Mucosa of descending colon (tissue), 3 donors: ENCODE measurements at regions not wholly inside any gene's neighbourhood (a gene's known extent, or its start where the extent isn't known, plus 50 kb on each side); places are given as distances from the start of the nearest gene placed in this dataset.

Source experiments
- ATAC-seq: fragments of 200-7000 bp; cut with Tn5 transposase; one replicate; pipeline ENCODE4 v1.9.1; 2020; ENCODE audit warnings: mild to moderate bottlenecking, moderate library complexity
- DNase-seq, 3 donors: peaks; one replicate each; pipeline ENCODE4 v3.0.0-alpha.2; 2020
- H3K36me3 ChIP-seq: fragments of 200-600 bp; one replicate; pipeline ENCODE4 v1.8.0; 2021; ENCODE audit warnings: low read depth, mild to moderate bottlenecking
- H3K4me1 ChIP-seq: fragments of 200-600 bp; one replicate; pipeline ENCODE4 v1.8.0; 2021; ENCODE audit warnings: low read depth, mild to moderate bottlenecking
- H3K4me3 ChIP-seq: fragments of 200-600 bp; one replicate; pipeline ENCODE4 v1.8.0; 2021; ENCODE audit warnings: mild to moderate bottlenecking
- H3K9me3 ChIP-seq: fragments of 200-600 bp; one replicate; pipeline ENCODE4 v1.8.0; 2021; ENCODE audit warnings: mild to moderate bottlenecking
- CTCF ChIP-seq: fragments of 200-600 bp; IDR thresholded peaks from one replicate; pipeline ENCODE4 v1.8.0; 2022; ENCODE audit warnings: antibody characterized with exemption, mild to moderate bottlenecking
- intact Hi-C, 2 donors: fragments of 100-400 bp; cut with DNase I in 1 of 2; cut with micrococcal nuclease in 1 of 2; formaldehyde crosslinking; loops; one replicate each; pipeline versions ENCODE4 v1.11.0 to v1.11.1; 2022; cut with DNase I, micrococcal nuclease
- donor health status: DM: no; HTN: no; CAD: no; lungs with moderate emphysema.
- donor health status: DM: no; HTN: no; CAD: no.
- donor health status: DM: no; HTN: yes; CAD: no.

- DNase-seq (no peak), ATAC-seq (no peak)
- intact Hi-C loops = no loop called here
- H3K36me3 ChIP-seq = no peaks in the 10 kb centered on the region
- no peak for TF ChIP-seq CTCF
- H3K4me3 ChIP-seq = no peak overlapping the region
- H3K4me1 ChIP-seq = no peaks in the 10 kb centered on the region
- no peaks in the 10 kb centered on the region for H3K9me3 ChIP-seq
These were observed 91.9 kb downstream of the RTP5 start for GRCh38 chr2:241961454-241961853.

- Histone ChIP-seq H3K9me3 (no peaks in the 10 kb centered on the region), H3K36me3 (no peaks in the 10 kb centered on the region), H3K4me3 (no peak overlapping the region), H3K4me1 (no peaks in the 10 kb centered on the region)
- ATAC-seq (no peak), DNase-seq (no peak)
- intact Hi-C loops = no loop called here
- no peak for TF ChIP-seq CTCF
These were observed 94.6 kb downstream of the RTP5 start for GRCh38 chr2:241964133-241964532.

GRCh38 chr2:241965931-241966412 lies 96.4 kb downstream of the RTP5 start:
- no peak for TF ChIP-seq CTCF
- DNase-seq (peak in 1 of 3 donors; percentile 48), ATAC-seq (peak; percentile 82)
- no peak overlapping the region for H3K4me3 ChIP-seq
- no peaks in the 10 kb centered on the region for H3K4me1 ChIP-seq
- intact Hi-C loops = no loop called here
- H3K9me3 ChIP-seq = no peaks in the 10 kb centered on the region
- no peaks in the 10 kb centered on the region for H3K36me3 ChIP-seq

- no peak for TF ChIP-seq CTCF
- intact Hi-C loops = no loop called here
- DNase-seq = no peak
- H3K4me1 ChIP-seq = no peaks in the 10 kb centered on the region
- no peaks in the 10 kb centered on the region for H3K36me3 ChIP-seq
- H3K9me3 ChIP-seq = no peaks in the 10 kb centered on the region
- no peak for ATAC-seq
- no peak overlapping the region for H3K4me3 ChIP-seq
These were observed 97.3 kb downstream of the RTP5 start for GRCh38 chr2:241966647-241967466.

GRCh38 chr2:241967467-241968144 lies 98.1 kb downstream of the RTP5 start:
- no peak for TF ChIP-seq CTCF
- Histone ChIP-seq H3K4me3 (no peak overlapping the region), H3K36me3 (no peaks in the 10 kb centered on the region), H3K9me3 (no peaks in the 10 kb centered on the region), H3K4me1 (no peaks in the 10 kb centered on the region)
- intact Hi-C loops = no loop called here
- ATAC-seq = no peak
- DNase-seq = no peak
